H9 (cell line): ENCODE measurements at regions not wholly inside any gene's neighbourhood (a gene's known extent, or its start where the extent isn't known, plus 50 kb on each side); places are given as distances from the start of the nearest gene placed in this dataset.
A peak's percentile ranks its signal among the peaks of the same experiment; 100 is the strongest.

Experiments
- DNase-seq: peaks from one replicate; pipeline ENCODE4 v3.0.0-alpha.2; 2017
- H2AFZ ChIP-seq: one replicate; pipeline ENCODE4 v1.6.1; 2013; ENCODE audit warnings: mild to moderate bottlenecking, low read length, control low read depth, moderate library complexity
- H2AK5ac ChIP-seq: 2 replicates; pipeline ENCODE4 v1.6.1; 2013; ENCODE audit warnings: low read length, control low read depth, mixed read lengths; ENCODE audit not compliant: insufficient read length
- H2BK120ac ChIP-seq: one replicate; pipeline ENCODE4 v1.6.1; 2013; ENCODE audit warnings: low read depth, mild to moderate bottlenecking, low read length, control low read depth, inconsistent platforms; ENCODE audit not compliant: poor library complexity, severe bottlenecking
- H2BK12ac ChIP-seq: 2 replicates; pipeline ENCODE4 v1.6.1; 2013; ENCODE audit warnings: low read length, control low read depth, mixed read lengths, low read depth; ENCODE audit not compliant: insufficient read length
- H2BK15ac ChIP-seq: 2 replicates; pipeline ENCODE4 v1.6.1; 2013; ENCODE audit warnings: low read depth, low read length, control low read depth
- H2BK20ac ChIP-seq: one replicate; pipeline ENCODE4 v1.6.1; 2013; ENCODE audit warnings: low read depth, mild to moderate bottlenecking, low read length, control low read depth, inconsistent platforms; ENCODE audit not compliant: poor library complexity, severe bottlenecking
- H2BK5ac ChIP-seq: 2 replicates; pipeline ENCODE4 v1.6.1; 2013; ENCODE audit warnings: low read length, control low read depth, mixed read lengths; ENCODE audit not compliant: insufficient read length
- H3K14ac ChIP-seq: 2 replicates; pipeline ENCODE4 v1.6.1; 2013; ENCODE audit warnings: low read length, control low read depth; ENCODE audit not compliant: insufficient read depth
- H3K18ac ChIP-seq: 2 replicates; pipeline ENCODE4 v1.6.1; 2013; ENCODE audit warnings: low read depth, mild to moderate bottlenecking, mixed read lengths, low read length, control low read depth; ENCODE audit not compliant: insufficient read length
- H3K23ac ChIP-seq: 2 replicates; pipeline ENCODE4 v1.6.1; 2013; ENCODE audit warnings: low read length, control low read depth, mixed read lengths, low read depth; ENCODE audit not compliant: insufficient read length
- H3K23me2 ChIP-seq: 2 replicates; pipeline ENCODE4 v1.6.1; 2013; ENCODE audit warnings: low read depth, mild to moderate bottlenecking, mixed read lengths, low read length, control low read depth; ENCODE audit not compliant: insufficient read length, poor library complexity, severe bottlenecking
- H3K27ac ChIP-seq: 2 replicates; pipeline ENCODE4 v1.5.1; 2013; ENCODE audit warnings: low read length, control low read depth, mixed read lengths, low read depth; ENCODE audit not compliant: insufficient read length
- H3K27me3 ChIP-seq: 2 replicates; pipeline ENCODE4 v1.6.1; 2013; ENCODE audit warnings: low read length, control low read depth, inconsistent platforms; ENCODE audit not compliant: insufficient read depth
- H3K4ac ChIP-seq: 2 replicates; pipeline ENCODE4 v1.6.1; 2013; ENCODE audit warnings: low read depth, mild to moderate bottlenecking, control low read depth, inconsistent platforms, low read length, moderate library complexity
- H3K4me1 ChIP-seq: 2 replicates; pipeline ENCODE4 v1.6.1; 2013; ENCODE audit warnings: low read length, control low read depth, inconsistent platforms; ENCODE audit not compliant: insufficient read depth
- H3K4me2 ChIP-seq: 2 replicates; pipeline ENCODE4 v1.6.1; 2013; ENCODE audit warnings: low read length, control low read depth, mixed read lengths; ENCODE audit not compliant: insufficient read length, insufficient read depth
- H3K56ac ChIP-seq: 2 replicates; pipeline ENCODE4 v1.6.1; 2013; ENCODE audit warnings: low read depth, mild to moderate bottlenecking, mixed read lengths, low read length, control low read depth; ENCODE audit not compliant: insufficient read length
- H3K79me1 ChIP-seq: 2 replicates; pipeline ENCODE4 v1.6.1; 2013; ENCODE audit warnings: low read depth, mild to moderate bottlenecking, moderate library complexity, low read length, control low read depth, inconsistent platforms; ENCODE audit not compliant: insufficient read depth, poor library complexity, severe bottlenecking
- H3K79me2 ChIP-seq: 2 replicates; pipeline ENCODE4 v1.6.1; 2013; ENCODE audit warnings: low read length, control low read depth, inconsistent platforms; ENCODE audit not compliant: insufficient read depth
- H3K9ac ChIP-seq: 2 replicates; pipeline ENCODE4 v1.6.1; 2013; ENCODE audit warnings: low read length, control low read depth, mixed read lengths; ENCODE audit not compliant: insufficient read length; ENCODE audit errors: extremely low read depth
- H3K9me3 ChIP-seq: one replicate; pipeline ENCODE4 v1.6.1; 2013; ENCODE audit warnings: low read depth, low read length, inconsistent platforms; ENCODE audit not compliant: control insufficient read depth
- H3T11ph ChIP-seq: one replicate; pipeline ENCODE4 v1.6.1; 2013; ENCODE audit warnings: mild to moderate bottlenecking, low read length, control low read depth, inconsistent platforms
- H4K20me1 ChIP-seq: one replicate; pipeline ENCODE4 v1.6.1; 2013; ENCODE audit not compliant: control insufficient read depth, insufficient read length, insufficient read depth
- H4K5ac ChIP-seq: 2 replicates; pipeline ENCODE4 v1.6.1; 2013; ENCODE audit warnings: low read depth, mild to moderate bottlenecking, mixed read lengths, low read length, control low read depth; ENCODE audit not compliant: insufficient read length
- H4K8ac ChIP-seq: replicated peaks from 2 replicates; pipeline ENCODE4 v1.6.1; 2013; ENCODE audit warnings: low read length, control low read depth, mixed read lengths, low read depth; ENCODE audit not compliant: insufficient read length
- H4K91ac ChIP-seq: 2 replicates; pipeline ENCODE4 v1.6.1; 2013; ENCODE audit warnings: low read depth, mild to moderate bottlenecking, moderate library complexity, mixed read lengths, low read length, control low read depth; ENCODE audit not compliant: insufficient read length
- H3K27ac Mint-ChIP-seq, 3 experiments: 2 replicates in 2 of 3; 3 replicates in 1 of 3; pipeline ENCODE4 v1.8.0; 2020 to 2021; ENCODE audit warnings: mixed read lengths in 3 of 3, mild to moderate bottlenecking in 1 of 3, moderate library complexity in 1 of 3
- H3K27me3 Mint-ChIP-seq: 2 replicates; pipeline ENCODE4 v1.8.0; 2021; ENCODE audit warnings: low read depth, mild to moderate bottlenecking, moderate library complexity, mixed read lengths
- H3K36me3 Mint-ChIP-seq, 3 experiments: 2 replicates in 2 of 3; 3 replicates in 1 of 3; pipeline ENCODE4 v1.8.0; 2020 to 2021; ENCODE audit warnings: low read depth in 3 of 3, mixed read lengths in 3 of 3; ENCODE audit not compliant: insufficient read depth in 1 of 3
- H3K4me1 Mint-ChIP-seq, 2 experiments: 2 replicates each; pipeline ENCODE4 v1.8.0; 2020; ENCODE audit warnings: mixed read lengths in 2 of 2
- H3K4me3 Mint-ChIP-seq, 2 experiments: 2 replicates in 1 of 2; 3 replicates in 1 of 2; pipeline ENCODE4 v1.8.0; 2020 to 2021; ENCODE audit warnings: mild to moderate bottlenecking in 2 of 2, mixed read lengths in 2 of 2, moderate library complexity in 1 of 2
- H3K9me3 Mint-ChIP-seq, 2 experiments: 2 replicates in 1 of 2; 3 replicates in 1 of 2; pipeline ENCODE4 v1.8.0; 2020; ENCODE audit warnings: mild to moderate bottlenecking in 2 of 2, mixed read lengths in 2 of 2, moderate library complexity in 1 of 2
- CTCF ChIP-seq: fragments of 200-600 bp; sonication (generic); conservative IDR thresholded peaks from 3 replicates; pipeline ENCODE4 v1.8.0; 2021; ENCODE audit warnings: antibody characterized with exemption, mild to moderate bottlenecking
- WGBS: extraction: QIAGEN DNeasy Blood & Tissue Kit; methylation state at CpG from one replicate; pipeline ENCODE4 v1.1.7; 2013; ENCODE audit warnings: missing lambda C conversion rate, low lambda C conversion rate, mixed read lengths; ENCODE audit not compliant: insufficient read length; ENCODE audit errors: extremely low coverage; 5-methylcytosine and 5-hydroxymethylcytosine counted together

GRCh38 chr2:193627187-193627926 is 1432.6 kb upstream of the TMEFF2 start:
- H3K23me2 ChIP-seq = no peaks in the 10 kb centered on the region
- H3K79me2 ChIP-seq = no peaks in the 10 kb centered on the region
- H2BK120ac ChIP-seq = no peak overlapping the region
- H3K4me1 ChIP-seq = no peaks in the 10 kb centered on the region
- no peaks in the 10 kb centered on the region for H3K27me3 ChIP-seq
- H3K18ac ChIP-seq = peak overlapping the region; percentile 14
- H3K27ac ChIP-seq = no peak overlapping the region
- H4K91ac ChIP-seq = no peak overlapping the region
- peak overlapping the region in 1 of 3 experiments; percentile 61; a peak in 1 of 7 replicates for H3K27ac Mint-ChIP-seq
- H3K27me3 Mint-ChIP-seq = no peaks in the 10 kb centered on the region
- H3K36me3 Mint-ChIP-seq = no peaks in the 10 kb centered on the region; a peak in 2 of 7 replicates
- H3K4me3 Mint-ChIP-seq = no peak overlapping the region
- no peak overlapping the region for H4K8ac ChIP-seq
- H3K9ac ChIP-seq = no peak overlapping the region
- H3K9me3 ChIP-seq = no peaks in the 10 kb centered on the region
- H3K4ac ChIP-seq = no peak overlapping the region
- H4K5ac ChIP-seq = no peak overlapping the region
- no peak overlapping the region for H2AFZ ChIP-seq
- DNase-seq = no peak
- H3K23ac ChIP-seq = no peak overlapping the region
- TF ChIP-seq CTCF = no peak
- H3K4me2 ChIP-seq = no peak overlapping the region
- H3K9me3 Mint-ChIP-seq = peaks cover under 1 to 3% of the 10 kb centered on the region in 2 experiments; a peak in 3 of 5 replicates
- no peak overlapping the region for H2BK5ac ChIP-seq
- H3K79me1 ChIP-seq = no peaks in the 10 kb centered on the region
- no peak overlapping the region for H2BK15ac ChIP-seq
- H3K56ac ChIP-seq = no peak overlapping the region
- no peak overlapping the region for H2BK12ac ChIP-seq
- WGBS = no CpG with 5 or more reads among the region's 3 CpGs
- no peaks in the 10 kb centered on the region for H3K4me1 Mint-ChIP-seq
- H2BK20ac ChIP-seq = no peak overlapping the region
- H2AK5ac ChIP-seq = no peak overlapping the region
- no peak overlapping the region for H3K14ac ChIP-seq
- H4K20me1 ChIP-seq = no peaks in the 10 kb centered on the region
- H3T11ph ChIP-seq = no peak overlapping the region
